NCI-H748 treated with DMSO at 0.1 percent for 48 hours (cell line): ENCODE measurements at regions not wholly inside any gene's neighbourhood (a gene's known extent, or its start where the extent isn't known, plus 50 kb on each side); places are given as distances from the start of the nearest gene placed in this dataset.
"Not testable (repeated sequence)": the region's sequence is repeated elsewhere in the genome, so short reads cannot be mapped to it uniquely, and the experiment has no call there.

Experiments used
- DNase-seq: peaks from one replicate; lab custom pipeline; 2025; lab: John Stamatoyannopoulos, UW

- no peak for DNase-seq
Observed at GRCh38 chr12:69028941-69029729, 96.2 kb upstream of the CPM start.

DNA sequence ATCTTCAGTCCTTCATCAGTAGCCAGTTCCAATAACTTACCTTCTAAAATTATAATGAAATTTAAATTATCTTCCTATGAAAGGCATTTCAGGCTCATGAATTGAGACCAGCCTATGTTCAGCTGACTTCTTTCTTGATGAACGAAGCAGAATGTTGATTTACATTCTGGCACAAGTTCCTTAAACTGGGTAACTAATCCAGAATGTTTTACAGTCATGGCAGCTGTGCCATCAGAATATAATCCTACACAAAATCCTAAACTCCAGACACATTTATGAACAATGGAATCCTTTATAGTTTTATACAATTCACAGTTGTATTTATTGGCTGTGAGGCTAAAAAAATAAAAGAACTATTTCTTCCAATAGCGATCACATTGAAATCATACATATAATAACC, 97.3 kb upstream of the CPM start:
- no peak for DNase-seq

- no peak for DNase-seq
Observed at GRCh38 chr12:69036533-69036932, 103.6 kb upstream of the CPM start.

DNA sequence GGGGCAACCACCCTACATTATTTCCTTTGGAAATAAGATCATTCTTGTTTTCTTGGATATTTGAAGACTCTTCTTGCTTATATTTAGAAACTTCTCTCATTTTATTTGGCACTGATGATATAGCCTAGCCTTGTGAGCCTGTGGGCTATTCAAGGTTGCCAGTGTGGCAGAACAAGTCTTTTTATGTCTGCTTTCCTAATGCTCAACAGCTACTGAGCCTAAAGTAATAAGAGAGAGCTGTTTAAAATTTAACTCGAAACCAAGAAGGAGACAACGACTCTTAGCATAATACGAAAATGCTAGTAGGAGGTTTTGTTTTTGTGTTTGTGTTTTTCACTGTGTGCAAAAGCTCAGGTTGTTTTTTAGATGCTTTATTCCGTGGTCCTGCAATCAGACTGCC, 104.0 kb upstream of the CPM start:
- no peak for DNase-seq

DNA sequence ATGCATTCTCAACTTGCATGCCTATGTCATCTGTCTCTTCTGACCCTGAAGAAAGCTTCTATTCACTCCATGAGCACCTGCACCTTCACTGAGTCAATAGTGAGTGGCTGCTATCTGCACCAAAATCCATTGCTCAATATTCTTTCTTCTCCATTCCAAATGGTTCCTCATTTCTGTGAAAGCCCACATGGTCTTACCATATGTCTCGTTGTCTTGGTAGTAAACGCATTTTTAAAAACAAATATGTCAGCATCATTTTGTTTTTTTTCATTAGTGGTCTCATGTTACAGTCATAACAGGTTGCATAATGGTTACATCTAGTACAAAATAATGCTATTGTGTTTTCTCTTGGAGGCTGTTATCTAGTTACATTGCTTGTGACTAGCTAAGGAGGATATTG, 106.9 kb upstream of the CPM start:
- no peak for DNase-seq

DNA sequence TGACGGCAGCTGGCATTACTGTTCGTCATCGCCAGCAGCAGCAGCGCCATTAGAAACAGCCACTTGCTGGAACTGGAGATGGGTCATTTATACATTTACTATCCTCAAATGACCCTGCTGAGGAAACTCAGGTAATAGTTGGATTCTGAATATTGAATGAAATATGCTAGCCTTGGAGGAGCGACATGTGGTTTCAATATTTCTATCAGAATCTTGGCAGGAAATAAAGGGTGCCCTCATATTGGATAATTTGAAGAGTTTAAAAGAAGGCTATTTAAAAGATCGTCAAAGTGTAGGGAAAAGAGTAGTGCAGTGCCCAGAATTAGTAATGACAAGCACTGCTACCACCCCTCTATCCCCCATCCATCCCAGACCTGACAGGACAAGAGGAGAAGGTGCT, 109.6 kb upstream of the CPM start:
- DNase-seq, result no peak

DNA sequence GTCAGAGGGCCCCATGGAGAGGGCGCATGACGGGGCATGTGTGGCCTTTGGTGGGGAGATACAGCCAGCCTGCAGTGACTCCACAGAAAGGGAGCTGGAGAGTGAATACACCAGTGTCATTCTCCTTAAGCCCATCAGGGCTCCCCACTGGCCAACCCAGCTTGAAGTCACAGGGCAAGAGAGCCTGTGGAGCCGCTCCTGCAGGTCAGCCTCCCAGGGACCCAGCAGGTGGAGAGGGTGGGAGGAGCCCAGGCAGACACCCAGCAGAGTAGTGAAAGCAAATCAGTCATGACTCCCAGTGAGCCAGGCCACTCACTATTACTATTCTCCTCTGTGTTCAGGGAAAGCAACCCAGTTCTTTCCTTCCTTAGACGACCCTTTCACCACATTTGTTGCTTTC, 110.0 kb upstream of the CPM start:
- DNase-seq, result no peak

- no peak for DNase-seq
Observed at GRCh38 chr12:69044887-69045286, 111.9 kb upstream of the CPM start.

- no peak for DNase-seq
Observed at GRCh38 chr12:69045430-69045829, 112.5 kb upstream of the CPM start.

- no peak for DNase-seq
Observed at GRCh38 chr12:69046363-69046762, 113.4 kb upstream of the CPM start.

DNA sequence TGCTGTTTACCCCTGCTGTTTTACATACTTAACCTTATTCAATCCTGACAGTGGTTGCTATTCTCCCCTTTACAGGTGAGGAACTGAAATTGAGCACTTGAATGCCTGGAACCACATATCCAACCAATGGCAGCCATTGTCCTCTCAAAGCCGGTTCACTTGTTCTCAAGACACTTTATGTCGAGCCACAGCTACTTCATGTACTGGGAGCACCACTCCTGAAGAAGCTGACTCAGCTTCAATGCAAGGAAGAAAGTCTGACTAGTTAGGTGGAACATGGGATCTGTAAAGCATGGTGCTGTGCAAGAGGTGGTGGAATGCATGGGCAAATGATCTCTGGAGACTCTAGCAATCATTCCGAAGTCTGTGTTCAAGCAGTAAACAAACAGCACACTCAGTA, 113.9 kb upstream of the CPM start:
- no peak for DNase-seq

DNA sequence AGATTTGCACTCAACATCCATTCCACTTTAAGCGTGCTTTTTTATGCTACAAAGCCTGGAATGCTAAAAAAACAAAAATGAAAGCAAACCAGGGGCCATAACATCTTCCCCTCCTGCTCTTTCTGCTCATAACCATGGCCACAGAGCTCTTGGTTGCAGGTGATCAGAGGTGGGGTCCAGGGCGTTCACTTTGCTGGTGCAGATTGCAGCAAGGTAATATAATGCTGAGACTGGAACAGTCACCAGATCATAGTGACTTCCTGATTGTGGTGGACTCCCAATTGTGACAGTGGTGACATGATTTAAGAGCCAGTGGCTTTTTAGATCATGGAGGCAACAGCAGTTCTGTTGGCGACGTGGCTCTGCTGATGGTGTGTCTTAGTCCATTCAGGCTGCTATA, 115.0 kb upstream of the CPM start:
- DNase-seq, result no peak

GRCh38 chr12:69049855-69050254, 116.9 kb upstream of the CPM start:
- DNase-seq, result not testable (repeated sequence)

DNA sequence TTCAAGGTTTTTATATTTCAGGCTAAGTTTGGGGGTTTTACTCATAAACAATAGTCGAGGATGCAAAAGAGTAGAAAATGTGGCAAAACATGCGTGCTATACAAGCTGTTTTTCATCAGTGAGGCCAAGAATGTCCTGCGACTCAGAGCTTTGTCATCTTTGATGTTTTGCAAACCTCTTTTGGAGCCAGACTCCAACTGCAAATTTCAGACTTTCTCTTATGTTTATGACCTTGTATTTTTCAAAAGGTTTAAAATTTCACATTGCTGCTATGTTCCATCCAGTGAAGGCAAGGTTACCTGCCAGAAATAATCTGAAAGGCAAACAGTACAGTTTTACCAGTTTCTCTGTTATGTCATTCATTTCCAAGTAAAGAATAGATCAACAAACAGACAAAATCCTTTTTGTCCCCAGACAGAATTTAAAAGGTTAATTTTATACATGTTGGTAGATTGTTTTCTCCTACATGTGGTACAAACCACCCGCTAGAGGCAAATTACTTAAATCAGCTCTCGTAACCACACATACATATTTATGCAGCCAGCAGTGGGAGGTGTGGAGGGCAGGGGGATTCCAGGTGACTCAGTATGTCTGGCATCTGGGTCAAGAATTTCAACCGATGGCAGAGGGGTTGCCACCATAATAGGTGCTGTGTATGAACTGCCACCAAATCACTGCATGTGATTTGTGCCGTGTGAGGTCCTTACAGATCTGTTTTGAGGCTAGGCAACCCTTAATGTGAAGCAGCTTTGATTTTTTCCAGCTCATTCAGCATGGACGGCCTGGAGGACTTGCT, 119.8 kb upstream of the CPM start:
- DNase-seq, result no peak

GRCh38 chr12:69054343-69055056, 121.5 kb upstream of the CPM start:
- DNase-seq, result no peak

DNA sequence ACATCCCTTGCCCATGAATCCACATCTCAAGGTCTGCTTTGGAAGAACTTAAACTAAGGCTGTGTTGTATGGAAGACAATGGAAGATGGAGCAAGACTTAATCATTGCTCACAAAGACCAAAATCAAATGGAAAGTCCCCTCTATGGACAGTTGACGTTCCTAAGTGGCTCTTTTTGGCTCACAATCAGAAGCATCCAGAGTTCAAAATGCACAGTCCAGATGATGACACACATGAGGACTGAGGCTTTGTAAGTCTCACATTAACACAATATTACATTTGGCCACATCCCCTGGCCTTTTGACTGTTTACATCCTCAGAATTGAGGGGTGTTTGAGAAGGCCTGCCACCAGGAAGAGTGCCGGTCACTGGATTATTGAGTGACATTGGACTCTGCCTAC, 122.3 kb upstream of the CPM start:
- no peak for DNase-seq

GRCh38 chr12:69055706-69056105, 122.7 kb upstream of the CPM start:
- DNase-seq, result no peak

DNA sequence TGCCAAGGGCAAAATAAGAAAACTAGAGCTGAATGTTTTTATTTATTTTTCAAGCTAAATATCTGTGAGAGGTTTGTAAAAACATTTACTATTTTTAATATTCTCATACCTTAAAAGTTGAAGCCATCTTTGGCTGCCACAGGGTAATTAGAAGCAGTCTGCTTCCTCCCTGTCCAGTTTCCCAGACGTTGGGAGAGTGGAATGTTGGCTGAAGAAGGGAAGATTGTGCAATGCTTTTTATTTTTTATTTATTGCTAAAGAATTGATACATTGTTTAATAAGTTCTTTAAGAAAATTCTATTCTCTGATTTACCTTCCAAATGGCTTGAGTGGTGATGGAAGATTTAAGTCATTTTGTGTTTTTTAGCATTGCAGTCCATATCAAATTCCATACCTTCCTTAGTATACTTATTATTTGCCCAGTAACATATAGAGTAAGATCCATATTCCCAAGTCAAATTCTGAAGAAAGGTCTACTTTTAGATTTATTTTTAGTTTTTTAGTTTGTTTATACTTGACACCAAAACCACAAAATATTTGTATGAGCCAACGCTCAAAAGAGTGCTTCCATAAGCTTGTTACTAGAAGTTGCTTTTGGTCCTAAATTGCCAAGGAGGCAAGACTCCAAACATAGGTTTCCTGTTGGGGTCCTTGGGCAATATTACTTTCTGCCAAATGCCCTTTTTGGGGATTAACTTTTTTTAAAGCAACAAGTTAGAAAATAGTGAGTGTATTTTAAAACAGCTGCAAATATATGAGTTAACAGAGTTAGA, 124.0 kb upstream of the CPM start:
- DNase-seq, result no peak

DNA sequence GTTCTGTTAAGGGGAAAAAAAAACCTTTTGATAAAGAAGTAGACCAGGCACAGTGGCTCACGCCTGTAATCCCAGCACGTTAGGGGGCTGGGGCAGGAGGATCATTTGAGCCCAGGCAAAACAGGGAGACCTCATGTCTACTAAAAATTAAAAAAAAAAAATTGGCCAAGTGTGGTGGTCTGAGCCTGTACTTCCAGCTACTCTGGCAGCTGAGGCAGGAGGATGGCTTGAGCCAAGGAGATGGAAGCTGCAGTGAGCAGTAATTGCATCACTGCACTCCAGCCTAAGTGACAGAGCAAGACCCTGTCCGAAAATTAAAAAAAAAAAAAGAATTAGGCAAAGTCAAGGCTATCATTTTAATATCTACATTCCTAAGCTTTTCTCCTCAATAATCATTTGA, 124.8 kb upstream of the CPM start:
- DNase-seq, result no peak

DNA sequence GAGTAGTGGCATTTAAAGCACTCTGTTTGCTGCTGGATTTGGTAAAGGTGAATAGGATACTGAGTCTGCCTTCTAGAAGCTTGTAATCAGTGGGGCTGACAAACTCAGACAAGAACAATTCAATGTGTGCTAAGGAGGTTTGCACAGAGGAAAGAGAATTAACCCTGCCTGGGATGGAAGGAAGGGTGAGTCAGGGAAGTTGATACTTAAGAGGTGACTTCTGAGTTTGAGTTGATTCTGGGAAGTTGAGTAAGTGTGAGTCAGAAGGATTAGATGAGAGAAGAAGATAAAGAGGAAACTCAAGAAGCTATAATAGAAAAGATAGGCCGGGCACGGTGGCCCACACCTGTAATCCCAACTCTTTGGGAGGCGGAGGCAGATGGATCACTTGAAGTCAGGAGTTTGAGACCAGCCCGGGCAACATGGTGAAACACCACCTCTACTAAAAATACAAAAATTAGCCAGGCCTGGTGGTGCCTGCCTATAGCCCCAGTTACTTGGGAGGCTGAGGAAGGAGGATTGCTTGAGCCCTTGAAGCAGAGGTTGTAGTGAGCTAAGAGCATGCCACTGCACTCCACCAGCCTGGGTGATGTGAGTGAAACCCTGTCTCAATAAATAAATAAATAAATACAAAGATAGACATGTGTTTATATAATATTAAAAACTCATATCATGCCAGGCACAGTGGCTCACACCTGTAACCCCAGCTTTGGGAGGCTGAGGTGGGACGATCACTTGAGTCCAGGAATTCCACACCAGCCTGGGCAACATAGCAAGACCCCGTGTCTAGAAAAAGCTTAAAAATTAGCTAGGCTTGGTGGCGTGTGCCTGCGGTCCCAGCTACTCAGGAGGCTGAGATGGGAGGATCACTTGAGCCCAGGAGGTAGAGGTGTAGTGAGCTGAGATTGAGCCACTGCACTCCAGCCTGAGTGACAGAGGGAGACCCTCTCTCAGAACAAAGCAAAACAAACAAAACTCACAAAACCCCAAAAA, 126.8 kb upstream of the CPM start:
- DNase-seq, result no peak

DNA sequence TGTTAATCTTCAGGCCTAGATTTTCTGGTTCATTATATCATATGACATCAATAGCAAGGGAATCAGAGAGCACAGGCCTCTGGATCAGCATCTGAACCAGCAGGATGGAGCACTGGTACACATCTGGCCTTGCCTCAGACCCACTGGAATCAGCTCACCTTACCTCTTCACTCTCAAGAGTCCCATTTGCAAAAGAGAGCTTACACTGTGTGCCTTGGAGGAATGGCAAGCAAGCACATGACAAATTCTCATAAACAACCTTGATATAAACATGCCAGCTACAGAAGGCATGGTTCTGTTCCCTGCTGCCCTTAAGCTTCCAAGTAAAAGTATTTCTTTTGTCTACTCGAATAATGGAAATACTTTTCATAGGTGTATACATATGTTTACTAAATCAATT, 128.6 kb upstream of the CPM start:
- no peak for DNase-seq
